ENCODE measurements at regions not wholly inside any gene's neighbourhood (a gene's known extent, or its start where the extent isn't known, plus 50 kb on each side); places are given as distances from the start of the nearest gene placed in this dataset.

DNA sequence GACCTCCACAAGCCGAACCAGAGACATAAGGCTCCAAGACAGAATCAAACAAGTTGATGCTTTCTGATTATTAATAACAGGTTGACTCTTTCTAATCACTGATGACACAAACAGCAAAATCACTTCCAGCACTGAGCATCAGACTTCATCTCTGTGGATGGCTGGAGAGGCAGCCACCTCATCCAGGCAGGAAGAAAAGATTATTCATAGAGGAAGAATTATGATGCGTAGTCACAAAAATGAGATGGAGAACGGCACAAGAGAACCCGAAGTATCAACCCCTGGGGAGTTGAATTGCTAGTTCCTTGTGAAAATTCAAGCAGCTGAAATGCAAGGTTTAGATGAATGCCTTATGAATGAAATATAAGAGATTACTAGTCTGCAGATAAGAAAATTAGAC is 49.9 kb upstream of the LMCD1 start:
- TF ChIP-seq, protein P1, sequence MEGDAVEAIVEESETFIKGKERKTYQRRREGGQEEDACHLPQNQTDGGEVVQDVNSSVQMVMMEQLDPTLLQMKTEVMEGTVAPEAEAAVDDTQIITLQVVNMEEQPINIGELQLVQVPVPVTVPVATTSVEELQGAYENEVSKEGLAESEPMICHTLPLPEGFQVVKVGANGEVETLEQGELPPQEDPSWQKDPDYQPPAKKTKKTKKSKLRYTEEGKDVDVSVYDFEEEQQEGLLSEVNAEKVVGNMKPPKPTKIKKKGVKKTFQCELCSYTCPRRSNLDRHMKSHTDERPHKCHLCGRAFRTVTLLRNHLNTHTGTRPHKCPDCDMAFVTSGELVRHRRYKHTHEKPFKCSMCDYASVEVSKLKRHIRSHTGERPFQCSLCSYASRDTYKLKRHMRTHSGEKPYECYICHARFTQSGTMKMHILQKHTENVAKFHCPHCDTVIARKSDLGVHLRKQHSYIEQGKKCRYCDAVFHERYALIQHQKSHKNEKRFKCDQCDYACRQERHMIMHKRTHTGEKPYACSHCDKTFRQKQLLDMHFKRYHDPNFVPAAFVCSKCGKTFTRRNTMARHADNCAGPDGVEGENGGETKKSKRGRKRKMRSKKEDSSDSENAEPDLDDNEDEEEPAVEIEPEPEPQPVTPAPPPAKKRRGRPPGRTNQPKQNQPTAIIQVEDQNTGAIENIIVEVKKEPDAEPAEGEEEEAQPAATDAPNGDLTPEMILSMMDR (IDR thresholded peaks at IDR 0.05; ENCODE audit: poor library complexity) = no peak
- TF ChIP-seq EZH2phosphoT487 (IDR thresholded peaks at IDR 0.05; ENCODE audit: low read depth, severe bottlenecking, unreplicated experiment) (no peak), EZH2 (IDR thresholded peaks at IDR 0.05; ENCODE audit: borderline replicate concordance) (no peak)
